ENCODE measurements at regions not wholly inside any gene's neighbourhood (a gene's known extent, or its start where the extent isn't known, plus 50 kb on each side); places are given as distances from the start of the nearest gene placed in this dataset.

- no peak overlapping the region for H3K4me3 ChIP-seq (ENCODE audit: low read depth, low read length, poor library complexity, severe bottlenecking)
- no peaks in the 10 kb centered on the region for H3K36me3 ChIP-seq (ENCODE audit: insufficient read depth, low read length, poor library complexity, severe bottlenecking)
- ChIA-PET POLR2A (ENCODE audit: low non-redundant PET) (no interaction called here), CTCF (no interaction called here)
- H3K9me3 ChIP-seq (ENCODE audit: low read depth, low read length, poor library complexity, severe bottlenecking), result no peaks in the 10 kb centered on the region
- TF ChIP-seq EZH2 (IDR thresholded peaks at IDR 0.05; ENCODE audit: borderline replicate concordance, low read depth, low read length, poor library complexity, severe bottlenecking) (no peak), CTCF (conservative IDR thresholded peaks at IDR 0.05; ENCODE audit: low read depth, low read length) (no peak)
- intact Hi-C loops (cut with micrococcal nuclease; ENCODE audit: unreplicated experiment), result loop anchor here (5.0 to 10.0 kb wide), 2 partner anchors 648 to 700 kb away; no protein-coding TSS in a partner anchor
- peaks cover 11% of the 10 kb centered on the region for H3K4me1 ChIP-seq (ENCODE audit: insufficient read depth, low read length, poor library complexity, severe bottlenecking)
- no TSS peak for BruUV-seq (replicated peaks)
- DNase-seq (ENCODE audit: low spot score), result no peak
- no peaks in the 10 kb centered on the region for H3K27me3 ChIP-seq (replicated peaks; ENCODE audit: insufficient read depth, low read depth, low read length, poor library complexity)
- H3K27ac ChIP-seq (ENCODE audit: low read depth, low read length, poor library complexity, severe bottlenecking), result no peak overlapping the region
These were observed 185.4 kb upstream of the TANK start for GRCh38 chr2:160974803-160975202.

DNA sequence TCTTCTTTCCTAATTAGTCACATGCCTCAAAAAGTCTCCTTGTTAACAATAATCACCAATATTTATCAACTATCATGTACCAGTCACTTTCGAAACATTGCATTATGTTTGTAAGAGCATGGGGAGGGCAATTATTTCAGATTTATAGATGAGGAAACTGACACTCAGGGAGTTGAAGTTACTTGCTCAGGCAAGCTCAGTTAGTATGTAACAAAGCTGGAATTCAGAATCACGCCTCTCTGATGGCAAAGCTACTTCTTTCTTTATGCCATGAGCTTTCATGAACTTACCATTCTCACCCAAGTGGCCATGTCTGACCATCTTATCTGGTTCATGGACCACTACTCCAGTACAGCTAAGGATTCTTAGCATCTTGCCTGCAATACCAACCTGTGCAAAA lies 183.4 kb upstream of the TANK start:
- BruUV-seq (replicated peaks), result no TSS peak
- ChIA-PET POLR2A (ENCODE audit: low non-redundant PET) (no interaction called here), CTCF (no interaction called here)
- no peak overlapping the region for H3K27ac ChIP-seq (ENCODE audit: low read depth, low read length, poor library complexity, severe bottlenecking)
- intact Hi-C loops (cut with micrococcal nuclease; ENCODE audit: unreplicated experiment), result loop anchor here (10.0 kb wide), 1 partner anchor 702 kb away; no protein-coding TSS in a partner anchor
- H3K4me1 ChIP-seq (ENCODE audit: insufficient read depth, low read length, poor library complexity, severe bottlenecking), result peaks cover 8% of the 10 kb centered on the region
- no peak for DNase-seq (ENCODE audit: low spot score)
- no peaks in the 10 kb centered on the region for H3K9me3 ChIP-seq (ENCODE audit: low read depth, low read length, poor library complexity, severe bottlenecking)
- H3K36me3 ChIP-seq (ENCODE audit: insufficient read depth, low read length, poor library complexity, severe bottlenecking), result no peaks in the 10 kb centered on the region
- no peak overlapping the region for H3K4me3 ChIP-seq (ENCODE audit: low read depth, low read length, poor library complexity, severe bottlenecking)
- H3K27me3 ChIP-seq (replicated peaks; ENCODE audit: insufficient read depth, low read depth, low read length, poor library complexity), result no peaks in the 10 kb centered on the region
- TF ChIP-seq CTCF (conservative IDR thresholded peaks at IDR 0.05; ENCODE audit: low read depth, low read length) (no peak), EZH2 (IDR thresholded peaks at IDR 0.05; ENCODE audit: borderline replicate concordance, low read depth, low read length, poor library complexity, severe bottlenecking) (no peak)

DNA sequence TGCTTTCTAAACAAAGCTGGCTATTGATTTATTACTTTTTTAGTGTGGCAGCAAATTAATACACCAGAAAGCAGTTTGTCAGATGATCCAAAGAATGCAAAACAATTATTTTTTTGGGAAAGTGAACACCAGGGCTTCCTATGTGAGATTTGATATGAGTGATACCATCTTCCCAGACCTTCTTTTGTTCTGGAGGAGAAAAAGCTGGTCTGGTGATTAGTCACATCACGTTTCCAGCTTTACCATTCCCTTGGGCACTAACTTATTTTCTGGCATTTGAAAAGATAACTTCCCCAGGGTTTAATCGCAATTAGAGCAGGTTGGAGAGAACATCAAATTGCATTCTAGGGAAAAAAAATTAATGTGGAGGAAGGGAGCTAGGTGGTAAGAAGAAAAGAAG lies 182.9 kb upstream of the TANK start:
- no peaks in the 10 kb centered on the region for H3K9me3 ChIP-seq (ENCODE audit: low read depth, low read length, poor library complexity, severe bottlenecking)
- CTCF ChIA-PET, result no interaction called here
- POLR2A ChIA-PET (ENCODE audit: low non-redundant PET), result no interaction called here
- H3K36me3 ChIP-seq (ENCODE audit: insufficient read depth, low read length, poor library complexity, severe bottlenecking), result no peaks in the 10 kb centered on the region
- H3K27me3 ChIP-seq (replicated peaks; ENCODE audit: insufficient read depth, low read depth, low read length, poor library complexity), result no peaks in the 10 kb centered on the region
- BruUV-seq (replicated peaks), result no TSS peak
- peak; percentile 64 for DNase-seq (ENCODE audit: low spot score)
- peaks cover 8% of the 10 kb centered on the region for H3K4me1 ChIP-seq (ENCODE audit: insufficient read depth, low read length, poor library complexity, severe bottlenecking)
- H3K4me3 ChIP-seq (ENCODE audit: low read depth, low read length, poor library complexity, severe bottlenecking), result no peak overlapping the region
- intact Hi-C loops (cut with micrococcal nuclease; ENCODE audit: unreplicated experiment), result loop anchor here (10.0 kb wide), 1 partner anchor 703 kb away; no protein-coding TSS in a partner anchor
- H3K27ac ChIP-seq (ENCODE audit: low read depth, low read length, poor library complexity, severe bottlenecking), result no peak overlapping the region
- TF ChIP-seq CTCF (conservative IDR thresholded peaks at IDR 0.05; ENCODE audit: low read depth, low read length) (no peak), EZH2 (IDR thresholded peaks at IDR 0.05; ENCODE audit: borderline replicate concordance, low read depth, low read length, poor library complexity, severe bottlenecking) (no peak)
